Vagina (tissue), 2 donors: ENCODE measurements at regions not wholly inside any gene's neighbourhood (a gene's known extent, or its start where the extent isn't known, plus 50 kb on each side); places are given as distances from the start of the nearest gene placed in this dataset.
"Not testable (repeated sequence)": the region's sequence is repeated elsewhere in the genome, so short reads cannot be mapped to it uniquely, and the experiment has no call there.

Experiments used
- DNase-seq, 2 donors: peaks; one replicate each; pipeline ENCODE4 v3.0.0-alpha.2; 2017; ENCODE audit errors: extremely low spot score in 2 of 2
- H3K27ac ChIP-seq: fragments of 200-600 bp; sonication (generic); one replicate; pipeline ENCODE4 v1.5.1; 2019
- H3K27me3 ChIP-seq: fragments of 200-600 bp; sonication (generic); one replicate; pipeline ENCODE4 v1.5.1; 2019
- H3K36me3 ChIP-seq, 2 donors: fragments of 200-600 bp; sonication (generic); one replicate each; pipeline ENCODE4 v1.5.1; 2017 to 2019
- H3K4me1 ChIP-seq: fragments of 200-600 bp; sonication (generic); one replicate; pipeline ENCODE4 v1.5.1; 2019
- H3K4me3 ChIP-seq, 2 donors: fragments of 200-600 bp; sonication (generic); 1 replicate in 1 of 2; 2 replicates in 1 of 2; pipeline ENCODE4 v1.5.1; 2016 to 2019
- H3K9me3 ChIP-seq: fragments of 200-600 bp; sonication (generic); one replicate; pipeline ENCODE4 v1.5.1; 2019
- POLR2A ChIP-seq, 2 donors: fragments of 450-650 bp; IDR thresholded peaks; one replicate each; pipeline ENCODE4 v1.6.1; 2017; ENCODE audit warnings: antibody characterized with exemption in 2 of 2, mild to moderate bottlenecking in 2 of 2, moderate library complexity in 2 of 2
- POLR2AphosphoS5 ChIP-seq, 2 donors: sonication (generic); formaldehyde crosslinking; IDR thresholded peaks; one replicate each; pipeline ENCODE4 v1.9.0; 2017; ENCODE audit warnings: antibody characterized with exemption in 2 of 2, mild to moderate bottlenecking in 2 of 2, low read depth in 1 of 2; ENCODE audit not compliant: insufficient read depth in 1 of 2
- intact Hi-C: fragments of 100-400 bp; cut with DNase I; formaldehyde crosslinking; loops from one replicate; pipeline ENCODE4 v1.15.1; 2023
- TF ChIP-seq, protein P1 (sequence below), 3 experiments: fragments of 450-650 bp in 2 of 3; fragments of 200-600 bp in 1 of 3; sonication (generic) in 1 of 3; IDR thresholded peaks; one replicate each; pipeline ENCODE4 v1.5.1; 2017 to 2019; ENCODE audit warnings: antibody characterized with exemption in 3 of 3, mild to moderate bottlenecking in 2 of 3, moderate library complexity in 2 of 3

DNA sequence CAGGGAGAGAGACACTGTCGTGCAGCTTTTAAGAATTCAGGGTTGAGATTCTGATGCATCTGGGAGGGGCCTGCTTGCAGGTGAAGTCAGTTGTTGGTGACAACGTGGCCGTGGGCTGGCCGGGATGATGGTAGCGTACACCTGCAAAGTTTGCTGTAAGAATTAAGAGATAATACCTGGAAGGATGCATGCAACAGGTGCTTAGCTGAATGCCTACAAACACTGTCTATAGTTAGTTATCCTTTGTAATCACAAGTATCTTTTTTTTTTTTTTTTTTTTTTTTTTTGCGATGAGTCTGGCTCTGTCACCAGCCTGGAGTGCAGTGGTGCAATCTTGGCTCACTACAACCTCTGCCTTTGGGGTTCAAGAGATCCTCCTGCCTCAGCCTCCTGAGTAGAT, 259.6 kb downstream of the ASMT start:
- Histone ChIP-seq H3K4me1 (no peaks in the 10 kb centered on the region), H3K36me3 (no peaks in the 10 kb centered on the region), H3K27me3 (no peaks in the 10 kb centered on the region), H3K27ac (no peak overlapping the region), H3K9me3 (no peaks in the 10 kb centered on the region), H3K4me3 (no peak overlapping the region)
- DNase-seq = no peak
- intact Hi-C loops = no loop called here
- TF ChIP-seq, protein P1, sequence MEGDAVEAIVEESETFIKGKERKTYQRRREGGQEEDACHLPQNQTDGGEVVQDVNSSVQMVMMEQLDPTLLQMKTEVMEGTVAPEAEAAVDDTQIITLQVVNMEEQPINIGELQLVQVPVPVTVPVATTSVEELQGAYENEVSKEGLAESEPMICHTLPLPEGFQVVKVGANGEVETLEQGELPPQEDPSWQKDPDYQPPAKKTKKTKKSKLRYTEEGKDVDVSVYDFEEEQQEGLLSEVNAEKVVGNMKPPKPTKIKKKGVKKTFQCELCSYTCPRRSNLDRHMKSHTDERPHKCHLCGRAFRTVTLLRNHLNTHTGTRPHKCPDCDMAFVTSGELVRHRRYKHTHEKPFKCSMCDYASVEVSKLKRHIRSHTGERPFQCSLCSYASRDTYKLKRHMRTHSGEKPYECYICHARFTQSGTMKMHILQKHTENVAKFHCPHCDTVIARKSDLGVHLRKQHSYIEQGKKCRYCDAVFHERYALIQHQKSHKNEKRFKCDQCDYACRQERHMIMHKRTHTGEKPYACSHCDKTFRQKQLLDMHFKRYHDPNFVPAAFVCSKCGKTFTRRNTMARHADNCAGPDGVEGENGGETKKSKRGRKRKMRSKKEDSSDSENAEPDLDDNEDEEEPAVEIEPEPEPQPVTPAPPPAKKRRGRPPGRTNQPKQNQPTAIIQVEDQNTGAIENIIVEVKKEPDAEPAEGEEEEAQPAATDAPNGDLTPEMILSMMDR (IDR thresholded peaks at IDR 0.05) = no peak
- no peak for TF ChIP-seq POLR2AphosphoS5 (IDR thresholded peaks at IDR 0.05; ENCODE audit: insufficient read depth in 1 of 2, low read depth in 1 of 2)
- no peak for TF ChIP-seq POLR2A (IDR thresholded peaks at IDR 0.05)

DNA sequence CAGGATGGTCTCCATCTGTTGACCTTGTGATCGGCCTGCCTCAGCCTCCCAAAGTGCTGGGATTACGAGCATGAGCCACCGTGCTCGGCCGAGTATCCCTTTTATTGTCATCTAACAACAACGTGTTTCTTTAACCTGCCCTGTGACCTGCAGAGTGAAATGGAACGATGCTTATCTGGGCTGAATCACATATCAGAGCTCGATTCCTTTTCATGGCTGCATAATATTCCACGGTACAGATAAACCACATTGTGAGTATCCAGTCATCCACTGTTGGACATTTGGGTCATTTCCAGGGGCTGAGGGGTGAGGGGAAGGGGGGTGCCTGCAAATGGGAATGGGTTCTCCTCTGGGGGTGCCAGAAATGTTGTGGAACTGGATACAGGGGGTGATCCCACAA, 260.0 kb downstream of the ASMT start:
- no peaks in the 10 kb centered on the region for H3K9me3 ChIP-seq
- no peaks in the 10 kb centered on the region for H3K36me3 ChIP-seq
- H3K4me3 ChIP-seq = no peak overlapping the region
- no peak for DNase-seq
- TF ChIP-seq POLR2AphosphoS5 (IDR thresholded peaks at IDR 0.05; ENCODE audit: insufficient read depth in 1 of 2, low read depth in 1 of 2) (no peak), POLR2A (IDR thresholded peaks at IDR 0.05) (no peak)
- TF ChIP-seq, protein P1 (IDR thresholded peaks at IDR 0.05) = no peak
- no peak overlapping the region for H3K27ac ChIP-seq
- no peaks in the 10 kb centered on the region for H3K27me3 ChIP-seq
- intact Hi-C loops = no loop called here
- H3K4me1 ChIP-seq = no peaks in the 10 kb centered on the region

DNA sequence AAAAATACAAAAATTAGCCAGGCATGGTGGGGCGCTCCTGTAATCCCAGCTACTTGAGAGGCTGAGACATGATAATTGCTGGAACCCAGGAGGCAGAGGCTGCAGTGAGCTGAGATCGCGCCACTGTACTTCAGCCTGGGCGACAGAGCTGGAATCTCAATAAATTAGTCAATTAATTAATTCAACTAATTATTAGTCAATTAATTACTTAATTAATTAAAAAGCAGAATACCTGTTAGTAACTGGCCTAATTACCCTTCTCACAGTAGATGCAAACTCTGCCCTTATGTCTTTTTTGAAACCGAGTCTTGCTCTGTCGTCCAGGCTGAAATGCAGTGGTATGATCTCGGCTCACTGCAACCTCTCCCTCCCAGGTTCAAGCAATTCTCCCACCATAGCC, 261.2 kb downstream of the ASMT start:
- H3K27ac ChIP-seq = no peak overlapping the region
- H3K4me1 ChIP-seq = no peaks in the 10 kb centered on the region
- H3K4me3 ChIP-seq = no peak overlapping the region
- H3K9me3 ChIP-seq = no peaks in the 10 kb centered on the region
- TF ChIP-seq POLR2AphosphoS5 (IDR thresholded peaks at IDR 0.05; ENCODE audit: insufficient read depth in 1 of 2, low read depth in 1 of 2) (no peak), POLR2A (IDR thresholded peaks at IDR 0.05) (no peak)
- TF ChIP-seq, protein P1 (IDR thresholded peaks at IDR 0.05) = no peak
- H3K27me3 ChIP-seq = no peaks in the 10 kb centered on the region
- no peak for DNase-seq
- intact Hi-C loops = no loop called here
- H3K36me3 ChIP-seq = no peaks in the 10 kb centered on the region

DNA sequence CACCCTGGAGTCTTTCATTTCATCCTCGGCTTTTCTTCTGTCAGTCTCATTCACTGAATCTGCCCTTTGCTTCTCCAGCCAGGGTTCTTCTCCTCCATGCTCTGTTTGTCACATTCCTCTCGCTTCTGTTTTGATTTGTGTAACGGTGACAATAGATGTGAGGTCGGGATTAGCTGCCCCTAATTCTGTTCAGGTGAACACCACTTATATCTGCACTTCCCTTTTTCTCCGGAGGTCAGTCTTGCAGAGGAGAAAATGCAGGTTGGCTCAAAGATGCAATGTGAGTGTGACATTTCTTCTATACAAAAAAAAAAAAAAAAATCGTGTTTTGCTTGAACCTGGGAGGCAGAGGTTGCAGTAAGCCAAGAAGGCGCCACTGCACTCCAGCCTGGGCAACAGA, 262.9 kb downstream of the ASMT start:
- intact Hi-C loops = no loop called here

DNA sequence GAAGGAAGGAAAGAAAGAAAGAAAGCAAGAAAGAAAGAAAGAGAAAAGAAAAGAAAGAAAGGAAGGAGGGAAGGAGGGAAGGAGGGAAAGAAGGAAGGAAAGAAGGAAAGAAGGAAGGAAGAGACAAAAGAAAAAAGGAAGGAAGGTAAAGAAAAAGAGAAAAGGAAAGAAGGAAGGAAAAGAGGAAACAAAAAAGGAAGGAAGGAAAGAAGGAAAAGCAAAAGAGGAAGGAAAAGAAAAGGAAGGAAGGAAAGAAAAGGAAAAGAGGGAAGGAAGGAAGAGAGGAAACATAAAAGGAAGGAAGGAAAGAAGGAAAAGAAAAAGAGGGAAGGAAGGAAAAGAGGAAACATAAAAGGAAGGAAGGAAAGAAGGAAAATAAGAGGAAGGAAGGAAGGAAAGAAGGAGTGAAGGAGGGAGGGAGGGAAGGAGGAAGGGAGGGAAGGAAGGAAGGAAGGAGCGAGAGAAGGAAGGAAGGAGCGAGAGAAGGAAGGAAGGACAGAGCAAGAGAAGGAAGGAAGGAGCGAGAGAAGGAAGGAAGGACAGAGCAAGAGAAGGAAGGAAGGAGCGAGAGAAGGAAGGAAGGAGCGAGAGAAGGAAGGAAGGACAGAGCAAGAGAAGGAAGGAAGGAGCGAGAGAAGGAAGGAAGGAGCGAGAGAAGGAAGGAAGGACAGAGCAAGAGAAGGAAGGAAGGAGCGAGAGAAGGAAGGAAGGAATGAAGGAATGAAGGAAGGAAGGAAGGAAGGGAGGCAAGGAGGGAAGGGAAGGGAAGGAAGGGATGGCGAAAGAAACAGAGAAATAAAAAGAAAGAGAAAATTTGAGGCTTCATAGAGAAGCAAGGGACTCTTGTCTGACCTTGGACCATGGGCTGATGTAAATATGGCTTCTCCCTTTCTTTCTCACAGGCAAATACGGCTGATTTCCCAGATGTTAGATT, 266.3 kb downstream of the ASMT start:
- H3K4me1 ChIP-seq, H3K27me3 ChIP-seq, H3K27ac ChIP-seq, intact Hi-C loops, H3K9me3 ChIP-seq, H3K36me3 ChIP-seq, H3K4me3 ChIP-seq, DNase-seq: not testable (repeated sequence)

More for the DNA sequence above, 262.9 kb downstream of the ASMT start:
- Histone ChIP-seq H3K9me3 (no peaks in the 10 kb centered on the region), H3K36me3 (no peaks in the 10 kb centered on the region), H3K27ac (no peak overlapping the region), H3K27me3 (no peaks in the 10 kb centered on the region), H3K4me1 (no peaks in the 10 kb centered on the region), H3K4me3 (no peak overlapping the region)
- no peak for TF ChIP-seq POLR2AphosphoS5 (IDR thresholded peaks at IDR 0.05; ENCODE audit: insufficient read depth in 1 of 2, low read depth in 1 of 2)
- TF ChIP-seq, protein P1 (IDR thresholded peaks at IDR 0.05) = no peak
- TF ChIP-seq POLR2A (IDR thresholded peaks at IDR 0.05) = no peak
- DNase-seq = no peak
